Occipital lobe (tissue), 1 donor: ENCODE measurements at regions not wholly inside any gene's neighbourhood (a gene's known extent, or its start where the extent isn't known, plus 50 kb on each side); places are given as distances from the start of the nearest gene placed in this dataset.
"Not testable (repeated sequence)": the region's sequence is repeated elsewhere in the genome, so short reads cannot be mapped to it uniquely, and the experiment has no call there.

ENCODE experiments used
- DNase-seq: peaks from one replicate; lab custom pipeline; 2025; lab: John Stamatoyannopoulos, UW

GRCh38 chr16:79938575-79938974, 338.0 kb upstream of the MAF start:
- DNase-seq = no peak

- not testable (repeated sequence) for DNase-seq
Measured at GRCh38 chr16:79937671-79938070, 337.1 kb upstream of the MAF start.

DNA sequence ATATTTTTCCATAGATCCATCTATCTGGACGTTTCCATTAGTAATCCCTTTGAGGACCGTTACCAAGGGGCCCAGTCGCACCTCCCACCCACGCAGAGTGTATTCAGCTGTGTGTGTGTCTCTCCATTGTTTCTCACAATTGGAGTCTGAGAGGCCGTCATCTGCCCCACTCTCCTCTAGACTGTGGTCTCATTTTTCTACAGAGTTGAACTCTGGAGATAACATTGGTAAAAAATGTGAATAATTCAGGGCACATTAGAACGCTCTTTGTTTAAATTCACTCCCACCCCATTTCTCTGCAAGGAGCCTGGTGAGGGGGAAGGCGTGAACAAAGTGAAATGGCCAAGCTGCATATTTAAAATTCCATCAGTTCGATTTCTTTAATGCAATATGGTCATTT, 333.1 kb upstream of the MAF start:
- DNase-seq = no peak

- no peak for DNase-seq
Measured at GRCh38 chr16:79932572-79932971, 332.0 kb upstream of the MAF start.

DNA sequence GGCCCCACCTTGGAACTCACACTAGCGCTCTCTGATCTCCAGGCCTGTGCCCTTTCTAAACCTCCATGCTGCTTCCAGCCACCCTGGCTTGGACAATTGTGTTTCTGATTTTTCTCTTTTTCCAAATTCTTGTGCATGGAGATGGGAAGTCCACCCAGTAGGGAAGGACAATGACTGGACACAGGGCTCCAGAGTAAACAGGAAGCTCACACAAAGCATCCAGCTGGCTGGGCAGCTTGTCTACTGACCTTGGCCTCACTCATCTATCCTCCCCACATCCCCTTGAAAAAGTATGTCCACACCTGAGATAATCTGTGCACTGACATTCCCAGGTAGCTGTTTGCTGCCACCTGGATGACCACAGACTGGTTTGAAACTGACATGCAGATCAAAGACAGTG, 331.2 kb upstream of the MAF start:
- no peak for DNase-seq

DNA sequence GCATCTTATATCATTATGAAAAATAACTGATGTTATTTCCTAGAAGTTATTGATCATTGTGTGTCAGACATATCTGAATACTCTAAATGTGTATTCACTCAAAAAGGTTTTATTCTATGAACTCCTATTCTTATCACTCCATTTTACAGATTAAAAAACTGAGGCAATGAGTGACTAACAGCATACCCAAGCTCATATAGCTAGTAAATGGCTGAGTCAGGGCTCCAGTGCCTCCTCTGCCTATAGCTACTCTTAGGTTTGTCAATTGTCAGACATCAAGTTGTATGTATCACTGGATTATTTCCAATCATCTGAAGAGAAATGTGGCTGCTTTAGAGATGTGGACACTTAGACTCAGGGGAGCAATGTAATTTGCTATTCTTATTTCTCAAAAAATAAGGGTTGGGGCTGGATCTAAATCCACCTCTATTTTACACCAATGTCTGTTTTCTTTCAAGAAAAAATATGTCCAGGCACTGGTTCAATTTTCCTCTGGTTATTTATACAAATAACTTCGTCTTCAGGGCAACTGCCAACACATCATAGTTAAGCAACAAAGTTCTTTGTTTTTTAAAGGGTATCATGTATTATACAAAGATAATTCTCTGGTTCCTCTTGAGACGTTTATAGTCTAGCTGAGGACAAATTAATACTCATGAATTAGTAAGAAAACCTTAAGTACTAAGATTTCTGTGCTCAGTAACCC, 328.9 kb upstream of the MAF start:
- no peak for DNase-seq

- no peak for DNase-seq
Measured at GRCh38 chr16:79928142-79928873, 327.8 kb upstream of the MAF start.

- DNase-seq = no peak
Measured at GRCh38 chr16:79926451-79927205, 326.1 kb upstream of the MAF start.

DNA sequence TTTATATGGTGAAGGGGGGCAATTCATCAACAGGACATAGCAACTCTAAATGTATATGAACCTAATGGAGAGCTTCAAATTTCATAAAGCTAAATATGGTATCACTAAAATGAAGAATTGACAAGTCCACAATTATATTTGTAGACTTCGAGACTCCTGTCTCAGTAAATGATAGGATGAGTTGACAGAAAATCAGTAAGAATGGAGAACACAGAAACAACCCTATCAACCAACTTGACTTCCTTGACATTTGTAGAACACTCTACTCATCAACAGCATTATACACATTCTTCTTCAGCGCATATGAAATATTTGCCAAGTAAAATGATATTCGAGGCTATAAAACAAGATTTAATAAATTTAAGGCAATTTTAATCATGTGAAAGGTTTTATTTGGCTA, 322.9 kb upstream of the MAF start:
- no peak for DNase-seq

- DNase-seq = no peak
Measured at GRCh38 chr16:79920685-79921084, 320.1 kb upstream of the MAF start.

DNA sequence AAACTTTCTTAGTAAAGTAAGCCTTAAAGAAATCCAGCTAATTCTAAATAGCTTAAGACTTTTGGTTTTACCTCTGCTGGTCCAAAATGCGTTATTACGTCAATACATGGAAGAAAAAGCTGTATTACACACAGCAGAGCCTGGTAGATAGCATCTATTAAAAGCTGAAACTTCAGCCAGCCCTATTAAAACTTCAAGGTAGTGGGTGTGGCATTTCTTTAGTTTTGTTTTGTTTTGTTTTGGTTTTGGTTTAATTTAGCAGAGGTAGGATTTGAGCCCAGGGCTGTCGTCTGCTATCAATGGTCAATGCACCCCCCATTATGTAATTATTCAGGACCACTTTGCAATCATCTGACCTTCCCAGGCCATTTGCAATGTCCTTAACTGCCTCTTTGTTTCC, 318.4 kb upstream of the MAF start:
- no peak for DNase-seq

GRCh38 chr16:79915761-79916160, 315.2 kb upstream of the MAF start:
- DNase-seq = no peak

DNA sequence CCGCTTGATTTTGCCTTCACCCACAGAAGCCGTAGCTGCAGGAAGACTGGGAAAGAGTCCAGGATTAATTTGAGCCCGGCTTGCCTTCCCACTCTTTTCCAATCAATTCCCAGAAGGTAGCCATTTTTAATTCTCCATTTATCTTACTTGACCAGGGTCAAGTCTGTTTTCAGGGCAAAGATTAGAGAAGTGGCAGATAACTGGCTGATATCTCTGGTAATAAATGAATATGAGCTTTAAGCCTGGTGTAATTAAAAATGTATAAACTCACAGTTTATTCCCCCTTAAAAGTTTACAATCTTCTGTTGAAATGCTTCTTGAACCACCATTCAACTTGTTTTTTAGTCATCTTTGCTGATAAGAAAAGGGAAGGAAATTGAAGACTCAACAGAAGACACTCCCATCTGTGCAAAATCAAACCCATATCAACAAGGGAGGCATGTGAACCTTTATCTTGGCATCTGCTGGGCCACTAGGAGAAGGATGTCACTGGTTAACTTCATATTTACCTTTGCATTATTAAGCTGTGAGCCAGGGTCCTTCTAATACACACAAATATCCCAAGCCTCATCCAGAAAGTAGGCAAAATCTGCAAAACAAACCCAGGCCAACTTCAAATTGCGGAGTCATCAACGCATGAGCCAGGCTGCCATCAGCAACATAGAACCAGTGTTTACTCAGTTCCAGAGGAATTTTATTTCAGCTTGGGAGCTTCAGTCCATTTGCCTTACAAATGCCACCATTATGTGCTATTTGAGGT, 314.6 kb upstream of the MAF start:
- no peak for DNase-seq

GRCh38 chr16:79912592-79913310, 312.2 kb upstream of the MAF start:
- DNase-seq = no peak

DNA sequence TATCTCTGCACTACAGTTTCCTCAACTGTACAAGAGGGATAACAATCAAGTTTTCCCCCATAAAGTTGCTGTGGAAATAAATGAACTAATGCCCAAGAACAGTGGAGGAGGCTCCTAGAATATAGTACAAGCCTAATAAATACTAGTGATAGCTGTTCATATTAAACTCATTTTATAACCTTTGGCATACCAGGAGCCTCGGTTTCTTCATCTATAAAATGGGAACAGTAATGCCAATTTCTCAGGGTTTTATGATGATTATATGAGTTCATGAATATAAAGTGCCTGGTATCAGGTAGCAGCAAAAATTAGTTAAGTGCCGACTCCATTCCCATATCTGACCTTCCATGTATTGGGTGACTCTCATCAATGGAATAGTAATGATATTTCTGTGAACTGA, 311.1 kb upstream of the MAF start:
- no peak for DNase-seq

DNA sequence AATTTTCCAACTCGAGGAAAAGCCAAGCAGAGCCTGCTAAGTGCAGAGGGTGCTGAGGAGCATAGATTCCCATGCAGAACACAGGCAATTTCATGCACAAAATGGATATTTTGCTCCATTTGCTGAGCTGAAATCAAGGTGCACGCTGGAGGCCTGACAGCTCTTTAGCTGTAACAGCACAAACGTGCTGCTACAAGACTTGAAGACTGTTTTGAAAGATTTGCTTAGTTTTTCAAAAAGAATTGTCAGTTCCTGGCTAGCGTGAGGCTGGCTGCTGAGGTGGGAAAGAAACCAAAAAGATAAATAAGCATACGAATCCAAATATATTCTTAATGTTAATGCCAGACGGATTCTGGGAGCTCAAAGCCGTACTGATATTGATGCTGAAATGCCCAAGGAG, 309.0 kb upstream of the MAF start:
- DNase-seq = no peak

DNA sequence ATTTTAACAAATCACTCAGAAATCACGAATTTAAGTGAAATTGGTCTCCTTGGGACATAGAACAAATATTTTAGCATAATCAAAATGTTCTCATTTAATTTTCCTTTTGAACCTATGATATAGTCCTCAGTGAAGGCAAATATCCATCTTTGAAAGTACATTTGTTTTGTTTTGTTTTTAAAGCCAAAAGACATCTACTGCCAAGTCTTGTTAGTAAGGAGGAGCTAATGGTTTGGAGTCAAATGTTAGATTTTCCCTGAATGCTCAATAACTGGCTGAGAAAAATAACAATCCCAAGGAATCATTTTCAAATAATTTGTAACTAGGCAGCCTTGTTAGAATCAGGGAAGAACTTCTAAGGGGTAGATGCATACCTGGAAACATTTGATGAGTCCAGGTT, 302.9 kb upstream of the MAF start:
- DNase-seq = no peak

DNA sequence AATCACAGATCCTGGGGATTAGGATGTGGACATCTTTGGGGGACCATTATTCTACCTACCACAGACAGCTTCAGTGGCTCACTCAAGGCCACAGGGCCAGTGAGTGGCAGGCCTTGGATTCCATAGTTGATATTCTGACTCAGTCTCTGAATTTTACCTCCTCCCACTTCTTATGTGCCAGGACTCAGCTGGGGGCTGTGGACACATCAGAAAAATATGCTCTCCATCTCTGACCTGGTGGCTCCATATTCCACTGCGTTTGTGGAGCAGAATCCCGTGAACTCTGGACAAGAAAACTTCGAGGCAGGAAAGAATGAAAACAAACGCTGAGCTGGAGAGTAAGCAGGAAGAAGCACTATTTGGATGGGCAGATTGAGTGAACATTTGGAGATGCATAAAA, 301.8 kb upstream of the MAF start:
- no peak for DNase-seq

DNA sequence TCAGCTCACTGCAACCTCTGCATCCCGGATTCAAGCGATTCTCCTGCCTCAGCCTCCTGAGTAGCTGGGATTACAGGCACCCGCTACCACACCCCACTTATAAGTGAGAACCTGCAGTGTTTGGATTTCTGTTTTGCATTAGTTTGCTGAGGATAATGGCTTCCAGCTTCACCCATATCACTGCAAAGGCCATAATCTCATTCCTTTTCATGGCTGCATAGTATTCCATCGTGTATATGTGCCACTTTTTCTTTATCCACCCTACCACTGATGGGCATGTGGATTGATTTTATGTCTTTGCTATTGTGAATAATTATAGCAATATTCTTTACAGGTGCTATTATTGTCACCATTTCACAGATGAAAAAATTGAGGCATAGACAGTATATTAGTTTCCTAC, 301.0 kb upstream of the MAF start:
- no peak for DNase-seq

- DNase-seq = no peak
Measured at GRCh38 chr16:79899716-79900115, 299.2 kb upstream of the MAF start.

DNA sequence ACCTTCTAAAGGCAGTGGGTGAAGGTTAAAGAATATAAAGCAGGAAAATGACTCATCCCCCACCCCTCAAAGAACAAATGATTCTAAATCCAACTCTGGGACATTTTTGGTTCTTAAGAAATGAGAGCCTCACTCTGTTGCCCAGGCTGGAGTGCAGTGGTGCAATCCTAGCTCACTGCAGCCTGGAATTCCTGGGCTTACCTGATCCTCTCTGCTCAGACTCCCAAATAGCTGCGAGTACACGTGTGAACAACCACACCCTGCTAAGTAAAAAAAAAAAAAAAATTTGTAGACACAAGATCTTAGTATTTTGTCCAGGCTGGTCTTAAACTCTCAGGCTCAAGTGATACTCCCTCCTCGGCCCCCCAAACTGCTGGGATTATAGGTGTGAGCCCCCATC, 298.8 kb upstream of the MAF start:
- no peak for DNase-seq
